Prostate gland (tissue), 2 donors: ENCODE measurements at regions not wholly inside any gene's neighbourhood (a gene's known extent, or its start where the extent isn't known, plus 50 kb on each side); places are given as distances from the start of the nearest gene placed in this dataset.

Experiments
- DNase-seq: peaks from one replicate; pipeline ENCODE4 v3.0.0-alpha.2; 2019; ENCODE audit warnings: low spot score
- H3K27ac ChIP-seq, 2 donors: fragments of 200-600 bp; sonication (generic); 2 replicates each; pipeline ENCODE4 v1.5.1; 2017 to 2019
- H3K27me3 ChIP-seq: fragments of 200-600 bp; sonication (generic); replicated peaks from 2 replicates; pipeline ENCODE4 v1.5.1; 2019; ENCODE audit not compliant: insufficient read depth
- H3K36me3 ChIP-seq, 2 donors: fragments of 200-600 bp; sonication (generic); 1 replicate in 1 of 2; 2 replicates in 1 of 2; pipeline versions ENCODE4 v1.5.1 to v1.8.1; 2017 to 2019
- H3K4me1 ChIP-seq: fragments of 200-600 bp; sonication (generic); replicated peaks from 2 replicates; pipeline ENCODE4 v1.5.1; 2019
- H3K4me3 ChIP-seq, 2 donors: fragments of 200-600 bp; sonication (generic); 2 replicates each; pipeline ENCODE4 v1.5.1; 2017 to 2019
- H3K9me3 ChIP-seq: fragments of 200-600 bp; sonication (generic); 2 replicates; pipeline ENCODE4 v1.5.1; 2017
- POLR2A ChIP-seq: fragments of 450-650 bp; IDR thresholded peaks from one replicate; pipeline ENCODE4 v1.6.1; 2016; ENCODE audit warnings: antibody characterized with exemption, mild to moderate bottlenecking
- POLR2AphosphoS5 ChIP-seq: sonication (generic); formaldehyde crosslinking; IDR thresholded peaks from one replicate; pipeline ENCODE4 v1.6.1; 2017; ENCODE audit warnings: antibody characterized with exemption
- WGBS: methylation state at CpG from one replicate; pipeline ENCODE4 v1.1.5; 2018; 5-methylcytosine and 5-hydroxymethylcytosine counted together
- intact Hi-C: fragments of 100-400 bp; cut with DNase I; formaldehyde crosslinking; loops from one replicate; pipeline ENCODE4 v1.14.2; 2022
- TF ChIP-seq, protein P1 (sequence below), 4 experiments: fragments of 200-600 bp in 2 of 4; fragments of 450-650 bp in 2 of 4; sonication (generic) in 2 of 4; IDR thresholded peaks; 1 replicate in 3 of 4; 2 replicates in 1 of 4; pipeline ENCODE4 v1.5.1; 2016 to 2019; ENCODE audit warnings: antibody characterized with exemption in 4 of 4, mild to moderate bottlenecking in 2 of 4, moderate library complexity in 2 of 4

DNA sequence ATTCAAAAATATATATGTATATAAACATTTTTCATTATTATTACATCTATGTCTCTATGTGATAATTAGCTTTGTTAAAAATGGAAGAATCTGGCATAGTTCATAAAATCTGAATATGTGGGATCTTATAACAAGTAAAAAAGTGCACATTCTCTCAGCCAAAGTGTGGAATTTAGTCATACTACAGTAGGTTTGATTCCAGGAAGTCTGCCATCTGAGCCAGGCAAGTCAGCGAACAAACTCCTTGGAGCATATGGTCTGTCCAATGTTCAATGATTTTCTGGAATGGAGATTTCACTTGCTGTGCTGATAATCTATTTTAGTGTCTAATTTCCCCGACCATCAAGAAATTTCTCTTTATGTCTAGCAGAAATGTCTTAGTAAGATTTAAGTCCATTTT is 1033.2 kb upstream of the NXPH2 start:
- intact Hi-C loops, result no loop called here
- Histone ChIP-seq H3K27ac (no peak overlapping the region), H3K36me3 (no peaks in the 10 kb centered on the region), H3K27me3 (no peaks in the 10 kb centered on the region), H3K4me3 (no peak overlapping the region), H3K4me1 (no peaks in the 10 kb centered on the region), H3K9me3 (no peaks in the 10 kb centered on the region)
- 91% methylated on average over 2 of the region's 2 CpGs for WGBS
- no peak for TF ChIP-seq POLR2A
- no peak for TF ChIP-seq POLR2AphosphoS5
- TF ChIP-seq, protein P1, sequence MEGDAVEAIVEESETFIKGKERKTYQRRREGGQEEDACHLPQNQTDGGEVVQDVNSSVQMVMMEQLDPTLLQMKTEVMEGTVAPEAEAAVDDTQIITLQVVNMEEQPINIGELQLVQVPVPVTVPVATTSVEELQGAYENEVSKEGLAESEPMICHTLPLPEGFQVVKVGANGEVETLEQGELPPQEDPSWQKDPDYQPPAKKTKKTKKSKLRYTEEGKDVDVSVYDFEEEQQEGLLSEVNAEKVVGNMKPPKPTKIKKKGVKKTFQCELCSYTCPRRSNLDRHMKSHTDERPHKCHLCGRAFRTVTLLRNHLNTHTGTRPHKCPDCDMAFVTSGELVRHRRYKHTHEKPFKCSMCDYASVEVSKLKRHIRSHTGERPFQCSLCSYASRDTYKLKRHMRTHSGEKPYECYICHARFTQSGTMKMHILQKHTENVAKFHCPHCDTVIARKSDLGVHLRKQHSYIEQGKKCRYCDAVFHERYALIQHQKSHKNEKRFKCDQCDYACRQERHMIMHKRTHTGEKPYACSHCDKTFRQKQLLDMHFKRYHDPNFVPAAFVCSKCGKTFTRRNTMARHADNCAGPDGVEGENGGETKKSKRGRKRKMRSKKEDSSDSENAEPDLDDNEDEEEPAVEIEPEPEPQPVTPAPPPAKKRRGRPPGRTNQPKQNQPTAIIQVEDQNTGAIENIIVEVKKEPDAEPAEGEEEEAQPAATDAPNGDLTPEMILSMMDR (IDR thresholded peaks at IDR 0.05), result no peak
- no peak for DNase-seq

DNA sequence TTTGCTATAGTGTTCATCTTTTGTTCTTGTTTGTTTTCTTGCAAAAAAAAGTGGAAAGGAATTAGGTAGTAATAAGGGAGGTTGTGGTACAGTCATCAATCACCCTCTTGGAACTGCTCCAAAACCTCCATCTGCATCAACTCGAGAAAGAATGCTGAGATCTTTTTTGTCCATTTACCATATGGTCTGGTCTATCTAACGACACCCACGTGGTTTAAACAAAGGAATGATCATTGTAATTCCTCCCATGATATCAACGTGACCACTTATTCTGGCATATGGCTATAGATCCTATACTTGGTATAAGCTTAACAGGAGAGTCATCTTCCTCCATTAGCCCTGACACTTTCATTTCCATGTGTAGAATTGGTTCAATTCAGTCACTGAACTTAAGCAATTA is 1025.3 kb upstream of the NXPH2 start:
- Histone ChIP-seq H3K27me3 (no peaks in the 10 kb centered on the region), H3K9me3 (no peaks in the 10 kb centered on the region), H3K36me3 (no peaks in the 10 kb centered on the region), H3K4me3 (no peak overlapping the region), H3K4me1 (no peaks in the 10 kb centered on the region), H3K27ac (no peak overlapping the region)
- DNase-seq, result no peak
- 42% methylated on average over 4 of the region's 4 CpGs for WGBS
- TF ChIP-seq, protein P1 (IDR thresholded peaks at IDR 0.05), result no peak
- TF ChIP-seq POLR2A (no peak), POLR2AphosphoS5 (no peak)
- intact Hi-C loops, result no loop called here

DNA sequence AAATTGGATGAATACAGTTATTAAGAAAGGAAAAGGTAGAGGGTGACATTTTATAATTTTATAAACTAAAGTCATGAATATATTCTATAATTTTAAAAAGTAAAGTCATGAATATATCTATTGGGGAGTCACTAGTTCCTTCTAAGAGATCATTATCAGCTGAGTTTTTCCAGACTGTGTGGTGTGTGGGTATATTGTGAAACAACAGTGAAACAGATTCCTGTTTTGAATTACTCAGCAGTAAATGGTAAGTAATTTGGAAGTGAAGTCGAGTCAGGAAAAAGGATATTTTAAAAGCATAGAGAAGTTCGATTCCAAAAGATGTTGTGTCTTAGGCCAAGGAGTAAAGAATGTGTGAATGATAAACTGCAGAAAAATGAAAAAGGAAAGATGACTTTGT is 1018.2 kb upstream of the NXPH2 start:
- H3K9me3 ChIP-seq, result no peaks in the 10 kb centered on the region
- DNase-seq, result no peak
- no peaks in the 10 kb centered on the region for H3K27me3 ChIP-seq
- intact Hi-C loops, result no loop called here
- H3K36me3 ChIP-seq, result no peaks in the 10 kb centered on the region
- WGBS, result 41% methylated on average over 2 of the region's 2 CpGs
- no peak overlapping the region for H3K4me3 ChIP-seq
- H3K27ac ChIP-seq, result no peak overlapping the region
- no peak for TF ChIP-seq POLR2AphosphoS5
- TF ChIP-seq, protein P1 (IDR thresholded peaks at IDR 0.05), result no peak
- no peak for TF ChIP-seq POLR2A
- H3K4me1 ChIP-seq, result no peaks in the 10 kb centered on the region

DNA sequence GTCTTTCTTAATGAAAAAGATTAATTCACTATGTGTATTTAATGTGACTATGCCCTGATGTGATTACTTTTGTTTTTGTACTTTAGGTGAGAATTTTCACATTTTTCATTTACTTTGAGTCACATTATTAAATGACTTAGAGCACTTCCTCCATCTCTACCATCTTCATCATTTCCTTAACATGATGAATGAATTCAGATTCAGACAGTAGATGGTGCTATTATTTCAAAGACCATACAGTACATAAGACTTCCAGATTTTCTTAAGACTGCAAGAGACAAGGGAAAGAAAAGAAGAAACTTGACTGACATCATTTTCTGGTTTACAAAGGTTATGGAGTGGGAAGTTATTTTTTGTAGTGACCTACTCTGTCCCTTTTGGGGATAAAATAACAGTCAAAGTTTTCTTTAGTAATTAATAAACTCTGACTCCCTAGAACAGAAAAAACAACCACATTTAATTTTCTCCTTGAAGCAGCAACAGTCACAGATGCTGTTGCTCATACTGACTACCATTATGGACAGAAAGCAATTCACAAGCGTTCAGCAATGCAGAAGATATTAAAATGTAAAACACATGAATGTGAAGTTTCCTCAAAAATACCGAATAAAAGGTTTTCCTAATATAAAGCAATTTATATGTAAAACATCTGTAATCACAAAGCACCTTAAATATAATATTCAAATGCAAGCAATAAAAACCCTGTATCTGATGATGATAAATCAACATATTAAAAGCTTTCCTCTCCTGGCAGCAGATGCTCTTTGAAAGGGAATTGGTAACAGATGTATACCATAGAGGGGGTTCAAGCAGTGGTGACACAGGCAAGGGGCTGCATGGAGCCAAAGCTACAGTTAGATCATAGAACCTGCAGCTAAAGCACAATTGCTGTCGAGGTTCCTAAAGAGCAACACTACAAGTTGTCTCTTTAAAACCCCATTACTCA is 1010.9 kb upstream of the NXPH2 start:
- WGBS, result 43% methylated on average over 3 of the region's 3 CpGs
- no peaks in the 10 kb centered on the region for H3K36me3 ChIP-seq
- H3K9me3 ChIP-seq, result no peaks in the 10 kb centered on the region
- no peak for DNase-seq
- intact Hi-C loops, result no loop called here
- H3K27me3 ChIP-seq, result no peaks in the 10 kb centered on the region
- TF ChIP-seq, protein P1 (IDR thresholded peaks at IDR 0.05), result peak in 1 of 4 experiments; percentile 5
- no peak for TF ChIP-seq POLR2AphosphoS5
- TF ChIP-seq POLR2A, result no peak
- no peaks in the 10 kb centered on the region for H3K4me1 ChIP-seq
- no peak overlapping the region for H3K4me3 ChIP-seq
- H3K27ac ChIP-seq, result no peak overlapping the region

DNA sequence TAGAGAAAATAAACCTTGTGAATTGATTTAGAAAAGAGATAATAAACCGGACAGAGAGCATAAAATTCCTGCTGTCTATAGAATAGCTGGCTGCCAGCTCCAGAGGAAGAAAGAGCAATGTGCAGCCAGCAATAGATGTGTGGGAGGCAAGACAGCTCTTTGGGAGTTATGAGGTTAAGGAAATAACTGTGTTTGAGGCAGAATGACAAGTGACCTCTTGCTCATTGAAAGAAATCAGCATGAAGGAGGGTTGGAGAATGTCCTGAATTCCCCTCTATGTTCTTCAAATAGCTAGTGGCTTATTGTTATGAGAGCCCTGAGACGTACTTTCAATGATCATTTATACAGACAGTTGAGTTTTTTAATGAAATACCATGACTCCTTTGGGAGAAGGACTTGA is 1009.9 kb upstream of the NXPH2 start:
- Histone ChIP-seq H3K27ac (no peak overlapping the region), H3K4me1 (no peaks in the 10 kb centered on the region), H3K27me3 (no peaks in the 10 kb centered on the region), H3K4me3 (no peak overlapping the region), H3K36me3 (no peaks in the 10 kb centered on the region), H3K9me3 (no peaks in the 10 kb centered on the region)
- TF ChIP-seq POLR2A, result no peak
- TF ChIP-seq, protein P1 (IDR thresholded peaks at IDR 0.05), result no peak
- no peak for TF ChIP-seq POLR2AphosphoS5
- DNase-seq, result no peak
- intact Hi-C loops, result no loop called here
- 24% methylated on average over 2 of the region's 2 CpGs for WGBS
